PC-9 (cell line): ENCODE measurements at regions not wholly inside any gene's neighbourhood (a gene's known extent, or its start where the extent isn't known, plus 50 kb on each side); places are given as distances from the start of the nearest gene placed in this dataset.

Experiments used
- BruUV-seq: library from RNA; stranded (reverse); fragments of 400-500 nt; replicated peaks from 2 replicates; lab custom pipeline; 2021; lab: Mats Ljungman, UMichigan
- CTCF ChIA-PET: fragments of 300-600 bp; sonication (Branson Sonifier 250); formaldehyde crosslinking; loops from one replicate; lab custom pipeline; 2022; ENCODE audit warnings: antibody characterized with exemption; lab: Charles Lee
- POLR2A ChIA-PET: fragments of 300-600 bp; sonication (Branson Sonifier 250); formaldehyde crosslinking; loops from one replicate; lab custom pipeline; 2022; ENCODE audit warnings: antibody characterized with exemption; ENCODE audit not compliant: unreplicated experiment; lab: Charles Lee
- DNase-seq, 2 experiments: peaks; one replicate each; pipeline versions ENCODE4 v3.0.0 to v3.0.0-alpha.2; 2015 to 2022; ENCODE audit warnings: mixed read lengths in 1 of 2
- H2AFZ ChIP-seq: fragments of 200-600 bp; sonication (generic); 2 replicates; pipeline ENCODE4 v1.8.1; 2017; ENCODE audit warnings: antibody characterized with exemption
- H3F3A ChIP-seq: fragments of 200-600 bp; sonication (generic); 2 replicates; pipeline ENCODE4 v1.8.1; 2017; ENCODE audit warnings: antibody characterized with exemption, mild to moderate bottlenecking, low read depth; ENCODE audit not compliant: insufficient read depth
- H3K27ac ChIP-seq: fragments of 200-600 bp; sonication (generic); 2 replicates; pipeline ENCODE4 v1.6.1; 2016; ENCODE audit warnings: mixed run types
- H3K27me3 ChIP-seq: fragments of 200-600 bp; sonication (generic); 2 replicates; pipeline ENCODE4 v1.6.1; 2016; ENCODE audit warnings: low read depth, mixed run types; ENCODE audit not compliant: insufficient read depth
- H3K36me3 ChIP-seq: fragments of 200-600 bp; sonication (generic); 2 replicates; pipeline ENCODE4 v1.6.1; 2016; ENCODE audit warnings: low read depth, mixed run types
- H3K4me1 ChIP-seq: fragments of 200-600 bp; sonication (generic); replicated peaks from 2 replicates; pipeline ENCODE4 v1.6.1; 2016; ENCODE audit warnings: mixed run types; ENCODE audit not compliant: insufficient read depth
- H3K4me2 ChIP-seq: fragments of 200-600 bp; sonication (generic); 2 replicates; pipeline ENCODE4 v1.6.1; 2017; ENCODE audit warnings: mixed run types
- H3K4me3 ChIP-seq: fragments of 200-600 bp; sonication (generic); 2 replicates; pipeline ENCODE4 v1.6.1; 2016; ENCODE audit warnings: mixed run types
- H3K79me2 ChIP-seq: fragments of 200-600 bp; sonication (generic); 2 replicates; pipeline ENCODE4 v1.6.1; 2017; ENCODE audit warnings: low read depth, mixed run types
- H3K9me2 ChIP-seq: fragments of 200-600 bp; sonication (generic); 2 replicates; pipeline ENCODE4 v1.8.1; 2017; ENCODE audit warnings: mild to moderate bottlenecking; ENCODE audit not compliant: insufficient read depth
- H3K9me3 ChIP-seq: fragments of 200-600 bp; sonication (generic); 2 replicates; pipeline ENCODE4 v1.8.1; 2016; ENCODE audit warnings: low read depth; ENCODE audit not compliant: insufficient read depth
- H4K20me1 ChIP-seq: fragments of 200-600 bp; sonication (generic); 2 replicates; pipeline ENCODE4 v1.8.1; 2017; ENCODE audit not compliant: insufficient read depth
- CTCF ChIP-seq: fragments of 200-600 bp; sonication (generic); conservative IDR thresholded peaks from 2 replicates; pipeline ENCODE4 v1.6.1; 2017; ENCODE audit warnings: mixed run types, antibody characterized with exemption, mild to moderate bottlenecking, moderate library complexity
- EZH2 ChIP-seq: fragments of 200-600 bp; sonication (generic); IDR thresholded peaks from 2 replicates; pipeline ENCODE4 v1.8.0; 2017; ENCODE audit warnings: antibody characterized with exemption, low read depth
- intact Hi-C: fragments of 100-400 bp; cut with micrococcal nuclease; formaldehyde crosslinking; loops from one replicate; pipeline ENCODE4 v1.10.0; 2022; ENCODE audit not compliant: unreplicated experiment

GRCh38 chr10:26914898-26915297, 54.1 kb upstream of the ABI1 start:
- no peaks in the 10 kb centered on the region for H3K36me3 ChIP-seq
- no peak for DNase-seq
- no peak overlapping the region for H3K27ac ChIP-seq
- H4K20me1 ChIP-seq: no peaks in the 10 kb centered on the region
- no peaks in the 10 kb centered on the region for H3K79me2 ChIP-seq
- BruUV-seq: no TSS peak
- intact Hi-C loops: no loop called here
- H3K4me1 ChIP-seq: no peaks in the 10 kb centered on the region
- CTCF ChIA-PET: no interaction called here
- no peaks in the 10 kb centered on the region for H3K9me2 ChIP-seq
- no peak overlapping the region for H3K4me2 ChIP-seq
- POLR2A ChIA-PET: no interaction called here
- no peak overlapping the region for H3K4me3 ChIP-seq
- TF ChIP-seq CTCF (no peak), EZH2 (no peak)
- no peaks in the 10 kb centered on the region for H3K9me3 ChIP-seq
- no peak overlapping the region for H2AFZ ChIP-seq
- no peaks in the 10 kb centered on the region for H3F3A ChIP-seq
- H3K27me3 ChIP-seq: no peaks in the 10 kb centered on the region

- CTCF ChIA-PET: no interaction called here
Observed at GRCh38 chr10:26911811-26912461, 51.2 kb upstream of the ABI1 start.

More at GRCh38 chr10:26911811-26912461, 51.2 kb upstream of the ABI1 start:
- H3K9me3 ChIP-seq: no peaks in the 10 kb centered on the region
- H3K4me1 ChIP-seq: no peaks in the 10 kb centered on the region
- no peaks in the 10 kb centered on the region for H3K36me3 ChIP-seq
- H3F3A ChIP-seq: no peaks in the 10 kb centered on the region
- no TSS peak for BruUV-seq
- TF ChIP-seq CTCF: no peak
- no peak for TF ChIP-seq EZH2
- H3K4me2 ChIP-seq: no peak overlapping the region
- POLR2A ChIA-PET: no interaction called here
- H3K9me2 ChIP-seq: no peaks in the 10 kb centered on the region
- H3K27me3 ChIP-seq: no peaks in the 10 kb centered on the region
- intact Hi-C loops: no loop called here
- no peak overlapping the region for H3K27ac ChIP-seq
- no peak for DNase-seq
- no peak overlapping the region for H2AFZ ChIP-seq
- no peaks in the 10 kb centered on the region for H3K79me2 ChIP-seq
- H3K4me3 ChIP-seq: no peak overlapping the region
- no peaks in the 10 kb centered on the region for H4K20me1 ChIP-seq
